Esophagus squamous epithelium (tissue), 5 donors: ENCODE measurements at regions not wholly inside any gene's neighbourhood (a gene's known extent, or its start where the extent isn't known, plus 50 kb on each side); places are given as distances from the start of the nearest gene placed in this dataset.

Source experiments
- DNase-seq: peaks from one replicate; lab custom pipeline; 2025; lab: John Stamatoyannopoulos, UW
- H3K27ac ChIP-seq, 4 donors: fragments of 200-600 bp; sonication (generic); one replicate each; pipeline ENCODE4 v1.5.1; 2016 to 2019; ENCODE audit warnings: mild to moderate bottlenecking in 1 of 4
- H3K27me3 ChIP-seq, 4 donors: fragments of 200-600 bp; sonication (generic); 1 replicate in 3 of 4; 2 replicates in 1 of 4; pipeline versions ENCODE4 v1.5.1 to v1.6.0; 2017 to 2021; ENCODE audit warnings: antibody characterized with exemption in 1 of 4
- H3K36me3 ChIP-seq, 3 donors: fragments of 200-600 bp; sonication (generic); one replicate each; pipeline ENCODE4 v1.5.1; 2016 to 2019
- H3K4me1 ChIP-seq, 3 donors: fragments of 200-600 bp; sonication (generic); one replicate each; pipeline ENCODE4 v1.5.1; 2017 to 2019
- H3K4me3 ChIP-seq, 4 donors: fragments of 200-600 bp; sonication (generic); 1 replicate in 3 of 4; 2 replicates in 1 of 4; pipeline ENCODE4 v1.5.1; 2016 to 2019; ENCODE audit warnings: mild to moderate bottlenecking in 2 of 4, moderate library complexity in 1 of 4
- H3K9me3 ChIP-seq, 3 donors: fragments of 200-600 bp; sonication (generic); one replicate each; pipeline ENCODE4 v1.5.1; 2016 to 2019
- POLR2A ChIP-seq, 4 donors: fragments of 450-650 bp; IDR thresholded peaks; one replicate each; pipeline ENCODE4 v1.6.1; 2017; ENCODE audit warnings: antibody characterized with exemption in 4 of 4, mild to moderate bottlenecking in 4 of 4, moderate library complexity in 3 of 4
- WGBS, 2 donors: methylation state at CpG; one replicate each; pipeline ENCODE4 v1.1.5; 2018; 5-methylcytosine and 5-hydroxymethylcytosine counted together
- intact Hi-C: fragments of 100-400 bp; cut with DNase I; formaldehyde crosslinking; loops from one replicate; pipeline ENCODE4 v1.15.0; 2022
- TF ChIP-seq, protein P1 (sequence below), 6 experiments: fragments of 450-650 bp in 4 of 6; fragments of 200-600 bp in 2 of 6; sonication (generic) in 2 of 6; IDR thresholded peaks; one replicate each; pipeline ENCODE4 v1.5.1; 2016 to 2019; ENCODE audit warnings: antibody characterized with exemption in 6 of 6, mild to moderate bottlenecking in 4 of 6, moderate library complexity in 4 of 6
- donor health status: DM: yes; HTN: yes; CAD: no.

DNA sequence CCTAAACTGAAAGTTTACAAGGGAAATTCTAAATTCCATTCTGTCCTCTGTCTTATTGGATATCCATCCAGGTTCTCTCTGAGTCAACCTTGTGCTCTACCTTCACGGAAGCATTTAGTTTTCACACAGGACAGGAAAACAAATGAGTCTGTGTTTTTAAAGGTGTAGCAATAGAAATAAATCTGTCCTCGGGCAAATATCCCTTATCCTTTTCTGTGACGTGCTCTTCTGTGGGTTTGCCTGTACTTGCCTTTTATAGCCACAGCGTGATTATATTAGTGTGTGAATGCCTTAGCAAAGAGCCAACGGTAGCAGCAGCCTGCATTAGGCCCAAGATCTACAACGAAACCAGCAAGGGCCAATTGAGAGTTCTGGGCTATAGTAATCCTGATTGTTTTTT, 127.2 kb upstream of the PLSCR5 start:
- intact Hi-C loops, result no loop called here
- TF ChIP-seq, protein P1, sequence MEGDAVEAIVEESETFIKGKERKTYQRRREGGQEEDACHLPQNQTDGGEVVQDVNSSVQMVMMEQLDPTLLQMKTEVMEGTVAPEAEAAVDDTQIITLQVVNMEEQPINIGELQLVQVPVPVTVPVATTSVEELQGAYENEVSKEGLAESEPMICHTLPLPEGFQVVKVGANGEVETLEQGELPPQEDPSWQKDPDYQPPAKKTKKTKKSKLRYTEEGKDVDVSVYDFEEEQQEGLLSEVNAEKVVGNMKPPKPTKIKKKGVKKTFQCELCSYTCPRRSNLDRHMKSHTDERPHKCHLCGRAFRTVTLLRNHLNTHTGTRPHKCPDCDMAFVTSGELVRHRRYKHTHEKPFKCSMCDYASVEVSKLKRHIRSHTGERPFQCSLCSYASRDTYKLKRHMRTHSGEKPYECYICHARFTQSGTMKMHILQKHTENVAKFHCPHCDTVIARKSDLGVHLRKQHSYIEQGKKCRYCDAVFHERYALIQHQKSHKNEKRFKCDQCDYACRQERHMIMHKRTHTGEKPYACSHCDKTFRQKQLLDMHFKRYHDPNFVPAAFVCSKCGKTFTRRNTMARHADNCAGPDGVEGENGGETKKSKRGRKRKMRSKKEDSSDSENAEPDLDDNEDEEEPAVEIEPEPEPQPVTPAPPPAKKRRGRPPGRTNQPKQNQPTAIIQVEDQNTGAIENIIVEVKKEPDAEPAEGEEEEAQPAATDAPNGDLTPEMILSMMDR (IDR thresholded peaks at IDR 0.05), result no peak
- no peak for TF ChIP-seq POLR2A (IDR thresholded peaks at IDR 0.05)
- Histone ChIP-seq H3K9me3 (no peaks in the 10 kb centered on the region), H3K4me3 (no peak overlapping the region), H3K27me3 (no peaks in the 10 kb centered on the region), H3K4me1 (no peaks in the 10 kb centered on the region), H3K36me3 (no peaks in the 10 kb centered on the region), H3K27ac (no peak overlapping the region)
- no peak for DNase-seq
- 38 to 40% methylated on average over 6 of the region's 6 CpGs for WGBS, 2 donors

DNA sequence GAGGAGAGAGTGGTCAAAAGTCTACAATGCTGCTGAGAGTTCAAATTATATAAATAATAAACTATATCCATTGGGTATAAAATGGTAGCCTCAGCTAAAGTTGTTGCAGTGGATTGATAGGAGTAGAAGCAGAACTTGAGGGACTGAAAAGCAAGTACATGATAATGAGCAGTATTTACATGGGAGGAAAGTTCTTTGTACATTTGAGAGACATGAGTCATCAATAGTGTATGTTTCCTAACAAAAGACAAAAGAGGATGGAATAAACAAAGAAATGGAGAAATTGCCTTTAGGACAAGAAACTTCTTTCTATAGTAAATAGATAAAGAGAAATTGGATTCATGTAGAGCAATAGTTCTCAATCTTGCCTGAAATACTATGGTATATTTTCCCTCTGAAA, 110.0 kb upstream of the PLSCR5 start:
- H3K4me1 ChIP-seq, result no peaks in the 10 kb centered on the region
- no peak for TF ChIP-seq POLR2A (IDR thresholded peaks at IDR 0.05)
- TF ChIP-seq, protein P1 (IDR thresholded peaks at IDR 0.05), result no peak
- no peaks in the 10 kb centered on the region for H3K36me3 ChIP-seq
- intact Hi-C loops, result no loop called here
- H3K9me3 ChIP-seq, result no peaks in the 10 kb centered on the region
- H3K27me3 ChIP-seq, result no peaks in the 10 kb centered on the region
- no peak for DNase-seq
- no peak overlapping the region for H3K4me3 ChIP-seq
- H3K27ac ChIP-seq, result no peak overlapping the region

DNA sequence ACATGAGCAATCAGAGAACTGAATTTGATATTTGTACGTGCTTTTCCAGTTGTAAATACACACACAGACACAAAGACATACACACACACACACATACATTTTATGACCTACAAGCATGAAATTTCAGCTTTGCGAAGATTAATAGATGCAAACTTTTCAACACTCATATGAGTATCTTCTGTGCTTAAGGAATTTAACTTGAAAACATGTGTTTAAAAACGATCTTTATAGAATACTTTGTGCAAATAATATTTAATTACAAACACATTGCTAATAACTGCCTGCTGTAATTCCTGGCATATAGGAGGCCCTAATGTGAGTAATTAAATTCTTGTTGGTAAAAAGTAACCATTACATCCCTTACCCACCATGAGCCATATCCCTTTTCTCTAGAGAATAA, 107.7 kb upstream of the PLSCR5 start:
- intact Hi-C loops, result no loop called here
- TF ChIP-seq POLR2A (IDR thresholded peaks at IDR 0.05), result no peak
- TF ChIP-seq, protein P1 (IDR thresholded peaks at IDR 0.05), result no peak
- Histone ChIP-seq H3K9me3 (no peaks in the 10 kb centered on the region), H3K36me3 (no peaks in the 10 kb centered on the region), H3K4me3 (no peak overlapping the region), H3K4me1 (no peaks in the 10 kb centered on the region), H3K27me3 (no peaks in the 10 kb centered on the region), H3K27ac (no peak overlapping the region)
- no peak for DNase-seq
- WGBS, 2 donors, result 66 to 81% methylated on average over 3 of the region's 3 CpGs

DNA sequence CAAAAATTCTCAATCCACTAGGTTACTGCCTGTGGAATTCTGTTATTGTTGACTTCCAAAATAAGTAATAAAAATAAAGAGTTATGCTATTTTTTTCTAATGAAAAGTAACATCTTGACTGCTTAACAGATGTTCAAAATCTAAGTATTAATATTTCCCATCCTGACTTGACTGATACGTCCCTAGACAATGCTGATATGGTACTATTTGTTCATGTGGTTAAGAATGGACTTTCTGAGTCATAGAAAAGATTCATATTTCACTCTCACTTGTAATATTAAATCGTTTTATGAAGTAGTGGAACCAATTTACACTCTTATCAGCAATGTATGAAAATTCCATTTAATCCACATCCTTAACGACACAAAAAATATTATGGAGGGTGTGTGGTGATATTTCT, 104.8 kb upstream of the PLSCR5 start:
- Histone ChIP-seq H3K36me3 (no peaks in the 10 kb centered on the region), H3K27ac (no peak overlapping the region), H3K27me3 (no peaks in the 10 kb centered on the region), H3K4me1 (no peaks in the 10 kb centered on the region), H3K4me3 (no peak overlapping the region), H3K9me3 (no peaks in the 10 kb centered on the region)
- no peak for DNase-seq
- 42 to 46% methylated on average over 3 of the region's 3 CpGs for WGBS, 2 donors
- intact Hi-C loops, result no loop called here
- no peak for TF ChIP-seq POLR2A (IDR thresholded peaks at IDR 0.05)
- TF ChIP-seq, protein P1 (IDR thresholded peaks at IDR 0.05), result no peak

DNA sequence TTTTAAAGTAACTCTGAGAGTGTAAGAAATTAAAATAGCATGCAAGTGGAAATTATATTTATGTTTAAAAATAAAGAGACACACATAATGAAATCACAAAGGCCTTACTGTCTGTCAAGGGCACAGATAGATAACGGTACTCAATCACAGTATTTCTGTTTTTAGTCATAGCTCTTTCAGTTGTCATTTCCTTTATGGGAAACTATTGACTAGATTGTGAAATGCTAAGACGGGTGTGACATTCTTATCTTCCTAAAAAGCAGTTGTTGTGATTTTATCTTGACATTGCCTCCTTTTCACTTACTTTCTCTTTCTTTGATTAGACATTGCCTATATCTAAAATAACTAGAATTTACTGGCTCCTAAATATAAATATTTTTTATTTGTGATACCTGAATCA, 100.1 kb upstream of the PLSCR5 start:
- Histone ChIP-seq H3K27me3 (no peaks in the 10 kb centered on the region), H3K36me3 (no peaks in the 10 kb centered on the region), H3K27ac (no peak overlapping the region), H3K9me3 (no peaks in the 10 kb centered on the region), H3K4me3 (no peak overlapping the region), H3K4me1 (no peaks in the 10 kb centered on the region)
- no peak for DNase-seq
- 28 to 46% methylated on average over 2 of the region's 2 CpGs for WGBS, 2 donors
- TF ChIP-seq, protein P1 (IDR thresholded peaks at IDR 0.05), result no peak
- no peak for TF ChIP-seq POLR2A (IDR thresholded peaks at IDR 0.05)
- intact Hi-C loops, result no loop called here
